Chondrocyte (in vitro differentiated cells): ENCODE measurements at regions not wholly inside any gene's neighbourhood (a gene's known extent, or its start where the extent isn't known, plus 50 kb on each side); places are given as distances from the start of the nearest gene placed in this dataset.

Source experiments
- DNase-seq: peaks from one replicate; pipeline ENCODE4 v3.0.0; 2021; ENCODE audit warnings: mixed read lengths, low spot score
- H3K27ac Mint-ChIP-seq: one replicate; pipeline ENCODE4 v1.8.0; 2021; ENCODE audit warnings: mild to moderate bottlenecking, moderate library complexity, mixed read lengths; ENCODE audit not compliant: unreplicated experiment
- H3K27me3 Mint-ChIP-seq: 2 replicates; pipeline ENCODE4 v1.8.0; 2021; ENCODE audit warnings: low read depth, mixed read lengths
- H3K36me3 Mint-ChIP-seq: 2 replicates; pipeline ENCODE4 v1.8.0; 2021; ENCODE audit warnings: low read depth, mixed read lengths
- H3K4me1 Mint-ChIP-seq: 2 replicates; pipeline ENCODE4 v1.8.0; 2021; ENCODE audit warnings: low read depth, mild to moderate bottlenecking, mixed read lengths
- H3K4me3 Mint-ChIP-seq: one replicate; pipeline ENCODE4 v1.8.0; 2021; ENCODE audit warnings: mild to moderate bottlenecking, moderate library complexity, mixed read lengths; ENCODE audit not compliant: unreplicated experiment
- H3K9me3 Mint-ChIP-seq: 2 replicates; pipeline ENCODE4 v1.8.0; 2021; ENCODE audit warnings: low read depth, mixed read lengths
- TF ChIP-seq, protein P1 (sequence below): fragments of 200-600 bp; sonication (generic); IDR thresholded peaks from 2 replicates; pipeline ENCODE4 v1.5.0; 2021; ENCODE audit warnings: antibody characterized with exemption, mild to moderate bottlenecking, moderate library complexity

DNA sequence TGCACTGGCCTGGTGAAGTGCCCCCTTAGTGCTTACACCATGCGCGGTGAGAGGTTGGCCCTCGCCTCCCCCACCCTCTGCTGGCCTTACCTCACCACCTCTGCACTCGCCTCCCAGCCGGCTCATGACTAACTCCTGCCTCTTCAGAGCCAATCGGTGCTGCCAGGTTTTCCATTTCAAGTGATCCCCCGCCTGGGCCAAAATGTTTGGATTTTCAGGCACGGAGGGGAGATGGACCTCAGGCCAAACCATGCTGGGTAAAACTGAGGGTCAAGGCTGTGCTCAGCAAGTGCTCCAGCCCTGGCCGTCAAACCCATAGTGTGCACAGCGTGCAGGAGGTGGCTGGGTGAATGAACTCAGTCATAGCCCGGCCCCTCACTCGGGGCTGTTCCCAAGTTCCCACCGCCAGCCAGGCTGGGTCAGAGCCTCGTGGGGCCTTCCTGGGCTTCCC lies 175.4 kb downstream of the SEC14L1 start:
- Mint-ChIP-seq H3K4me3 (peak overlapping the region; percentile 45), H3K27ac (peak overlapping the region; percentile 89), H3K27me3 (no peaks in the 10 kb centered on the region), H3K9me3 (no peaks in the 10 kb centered on the region), H3K36me3 (no peaks in the 10 kb centered on the region), H3K4me1 (peaks cover 83% of the 10 kb centered on the region)
- TF ChIP-seq, protein P1, sequence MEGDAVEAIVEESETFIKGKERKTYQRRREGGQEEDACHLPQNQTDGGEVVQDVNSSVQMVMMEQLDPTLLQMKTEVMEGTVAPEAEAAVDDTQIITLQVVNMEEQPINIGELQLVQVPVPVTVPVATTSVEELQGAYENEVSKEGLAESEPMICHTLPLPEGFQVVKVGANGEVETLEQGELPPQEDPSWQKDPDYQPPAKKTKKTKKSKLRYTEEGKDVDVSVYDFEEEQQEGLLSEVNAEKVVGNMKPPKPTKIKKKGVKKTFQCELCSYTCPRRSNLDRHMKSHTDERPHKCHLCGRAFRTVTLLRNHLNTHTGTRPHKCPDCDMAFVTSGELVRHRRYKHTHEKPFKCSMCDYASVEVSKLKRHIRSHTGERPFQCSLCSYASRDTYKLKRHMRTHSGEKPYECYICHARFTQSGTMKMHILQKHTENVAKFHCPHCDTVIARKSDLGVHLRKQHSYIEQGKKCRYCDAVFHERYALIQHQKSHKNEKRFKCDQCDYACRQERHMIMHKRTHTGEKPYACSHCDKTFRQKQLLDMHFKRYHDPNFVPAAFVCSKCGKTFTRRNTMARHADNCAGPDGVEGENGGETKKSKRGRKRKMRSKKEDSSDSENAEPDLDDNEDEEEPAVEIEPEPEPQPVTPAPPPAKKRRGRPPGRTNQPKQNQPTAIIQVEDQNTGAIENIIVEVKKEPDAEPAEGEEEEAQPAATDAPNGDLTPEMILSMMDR, result no peak
- DNase-seq, result peak; percentile 92

DNA sequence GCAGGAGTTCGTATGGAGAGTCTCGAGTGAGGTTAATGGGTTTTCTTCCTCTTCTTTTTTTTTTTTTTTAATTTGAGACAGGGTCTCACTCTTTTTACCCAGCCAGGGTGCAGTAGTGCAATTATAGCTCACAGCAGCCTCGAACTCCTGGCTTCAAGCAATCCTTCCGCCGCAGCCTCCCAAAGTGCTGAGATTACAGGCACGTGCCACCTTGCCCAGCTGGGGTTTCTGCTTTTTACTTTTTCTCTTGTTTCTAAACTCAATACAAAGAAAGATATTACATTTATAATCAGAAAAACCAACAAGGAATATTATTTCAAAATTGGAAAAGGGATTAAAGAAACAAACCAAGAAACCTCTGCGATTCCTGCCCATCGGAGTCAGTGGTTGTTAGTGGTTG lies 175.9 kb downstream of the SEC14L1 start:
- H3K4me3 Mint-ChIP-seq, result no peak overlapping the region
- peak overlapping the region; percentile 89 for H3K27ac Mint-ChIP-seq
- H3K27me3 Mint-ChIP-seq, result no peaks in the 10 kb centered on the region
- H3K4me1 Mint-ChIP-seq, result peaks cover 84% of the 10 kb centered on the region
- no peaks in the 10 kb centered on the region for H3K9me3 Mint-ChIP-seq
- TF ChIP-seq, protein P1, result no peak
- H3K36me3 Mint-ChIP-seq, result no peaks in the 10 kb centered on the region
- DNase-seq, result peak; percentile 28

GRCh38 chr17:77317091-77317750 lies 176.5 kb downstream of the SEC14L1 start:
- Mint-ChIP-seq H3K4me3 (no peak overlapping the region), H3K9me3 (no peaks in the 10 kb centered on the region), H3K27me3 (no peaks in the 10 kb centered on the region), H3K36me3 (no peaks in the 10 kb centered on the region), H3K27ac (peak overlapping the region; percentile 41), H3K4me1 (peaks cover 86% of the 10 kb centered on the region)
- DNase-seq, result peak; percentile 51
- TF ChIP-seq, protein P1, result no peak

DNA sequence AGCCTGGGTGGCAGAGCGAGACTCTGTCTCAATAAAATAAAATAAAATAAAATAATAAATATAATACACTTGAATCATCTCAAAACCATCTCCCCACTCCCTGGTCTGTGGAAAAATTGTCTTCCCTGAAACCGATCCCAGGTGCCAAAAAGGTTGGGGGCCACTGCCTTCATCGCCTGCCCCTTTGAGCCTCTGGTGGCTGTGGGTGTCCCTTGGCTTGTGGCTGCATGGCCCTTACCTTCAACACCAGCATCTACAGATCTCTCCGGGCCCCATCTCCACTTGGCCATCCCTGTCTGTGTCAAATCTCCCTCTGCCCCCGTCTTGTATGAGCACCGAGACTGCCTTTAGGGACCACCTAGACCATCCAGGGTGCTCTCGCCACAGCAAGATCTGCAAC lies 177.3 kb downstream of the SEC14L1 start:
- peaks cover 86% of the 10 kb centered on the region for H3K4me1 Mint-ChIP-seq
- H3K27me3 Mint-ChIP-seq, result no peaks in the 10 kb centered on the region
- H3K9me3 Mint-ChIP-seq, result no peaks in the 10 kb centered on the region
- DNase-seq, result peak; percentile 48
- H3K36me3 Mint-ChIP-seq, result no peaks in the 10 kb centered on the region
- TF ChIP-seq, protein P1, result no peak
- H3K27ac Mint-ChIP-seq, result peak overlapping the region; percentile 53
- H3K4me3 Mint-ChIP-seq, result no peak overlapping the region

DNA sequence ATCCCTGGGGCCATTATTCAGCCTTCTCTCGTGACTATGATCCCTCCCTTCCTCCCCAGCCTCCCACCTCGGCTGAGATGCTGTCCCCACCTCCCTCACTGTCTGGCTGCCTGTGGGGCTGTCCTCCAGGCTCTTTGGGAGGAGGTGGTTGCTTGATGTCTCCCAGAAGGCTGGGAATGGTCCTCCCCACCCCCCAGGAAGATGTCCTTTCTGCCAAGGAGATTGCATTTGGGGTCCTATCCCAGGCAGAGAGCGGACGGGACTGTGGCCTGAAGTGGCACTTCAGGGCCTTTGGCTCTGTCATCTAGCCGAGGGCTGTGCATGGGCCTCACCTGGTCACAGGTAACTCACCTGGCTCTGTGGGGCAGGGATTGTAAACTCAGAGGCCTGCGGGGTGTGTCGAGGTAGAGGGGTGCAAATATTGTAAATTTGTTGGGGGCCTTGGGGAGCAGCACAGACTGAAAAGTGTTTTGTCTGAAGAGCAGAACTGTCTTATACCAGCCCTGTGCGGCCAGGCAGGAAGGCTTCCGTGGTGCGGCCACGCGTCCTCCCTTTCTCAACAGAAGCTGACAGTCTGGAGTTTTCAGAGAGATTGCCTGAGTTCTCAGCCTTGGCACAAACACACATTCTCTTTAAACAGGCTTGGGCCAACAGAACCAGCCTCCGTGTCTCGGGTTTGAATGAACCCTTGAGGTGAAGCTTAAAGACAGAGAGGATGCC lies 177.9 kb downstream of the SEC14L1 start:
- Mint-ChIP-seq H3K9me3 (no peaks in the 10 kb centered on the region), H3K4me3 (peak overlapping the region; percentile 93), H3K36me3 (no peaks in the 10 kb centered on the region), H3K4me1 (peaks cover 86% of the 10 kb centered on the region), H3K27ac (peak overlapping the region; percentile 100), H3K27me3 (no peaks in the 10 kb centered on the region)
- DNase-seq, result peak; percentile 70
- TF ChIP-seq, protein P1, result no peak
